SK-N-SH (cell line): ENCODE measurements at regions not wholly inside any gene's neighbourhood (a gene's known extent, or its start where the extent isn't known, plus 50 kb on each side); places are given as distances from the start of the nearest gene placed in this dataset.

Source experiments
- CTCF ChIA-PET: fragments of 300-600, 350-600 bp; formaldehyde crosslinking; extraction: SDS; loops from one replicate; lab custom pipeline; 2021; lab: Yijun Ruan, JAX
- POLR2A ChIA-PET: fragments of 350-600 bp; sonication (Branson Sonifier 250); formaldehyde crosslinking; extraction: SDS; loops from one replicate; lab custom pipeline; 2020; ENCODE audit warnings: antibody characterized with exemption, inconsistent platforms; lab: Yijun Ruan, JAX
- DNase-seq: peaks from one replicate; pipeline ENCODE4 v3.0.0; 2012
- H2AFZ ChIP-seq: fragments of 200-600 bp; sonication (generic); 2 replicates; pipeline ENCODE4 v1.8.1; 2016; ENCODE audit warnings: antibody characterized with exemption, mild to moderate bottlenecking, low read depth
- H3F3A ChIP-seq: fragments of 200-600 bp; sonication (generic); replicated peaks from 2 replicates; pipeline ENCODE3; 2016; ENCODE audit warnings: antibody characterized with exemption, mild to moderate bottlenecking; ENCODE audit not compliant: insufficient read depth
- H3K27ac ChIP-seq, 2 experiments: fragments of 200-500 bp in 1 of 2; fragments of 200-600 bp in 1 of 2; sonication (Bioruptor generic) in 1 of 2; sonication (generic), shearing (Covaris generic) in 1 of 2; 2 replicates each; pipeline versions ENCODE4 v1.5.1 to v1.6.1; 2014 to 2016; ENCODE audit warnings: low read depth in 2 of 2, inconsistent platforms in 1 of 2, low read length in 1 of 2, mild to moderate bottlenecking in 1 of 2, mixed read lengths in 1 of 2
- H3K27me3 ChIP-seq: fragments of 200-600 bp; sonication (generic), shearing (Covaris generic); 2 replicates; pipeline ENCODE4 v1.6.1; 2016; ENCODE audit warnings: mixed run types; ENCODE audit not compliant: insufficient read depth
- H3K36me3 ChIP-seq, 2 experiments: fragments of 200-500 bp in 1 of 2; fragments of 200-600 bp in 1 of 2; sonication (Bioruptor generic) in 1 of 2; sonication (generic) in 1 of 2; replicated peaks in 1 of 2; 2 replicates each; pipeline versions ENCODE3 to v1.5.1; 2014 to 2016; ENCODE audit warnings: low read length in 1 of 2, mild to moderate bottlenecking in 1 of 2; ENCODE audit not compliant: insufficient read depth in 2 of 2, control insufficient read depth in 1 of 2
- H3K4me1 ChIP-seq, 2 experiments: fragments of 200-500 bp in 1 of 2; fragments of 200-600 bp in 1 of 2; sonication (Bioruptor generic) in 1 of 2; sonication (generic), shearing (Covaris generic) in 1 of 2; 2 replicates each; pipeline versions ENCODE4 v1.5.1 to v1.6.1; 2014 to 2016; ENCODE audit warnings: low read depth in 1 of 2, low read length in 1 of 2, mixed run types in 1 of 2; ENCODE audit not compliant: insufficient read depth in 2 of 2, control insufficient read depth in 1 of 2
- H3K4me2 ChIP-seq: fragments of 200-600 bp; sonication (generic), shearing (Covaris generic); 2 replicates; pipeline ENCODE4 v1.6.1; 2017; ENCODE audit warnings: mixed run types
- H3K4me3 ChIP-seq, 2 experiments: fragments of 200-500 bp in 1 of 2; fragments of 200-600 bp in 1 of 2; sonication (Bioruptor generic) in 1 of 2; sonication (generic), shearing (Covaris generic) in 1 of 2; 2 replicates each; pipeline versions ENCODE4 v1.5.1 to v1.8.1; 2014 to 2016; ENCODE audit warnings: low read depth in 2 of 2, inconsistent platforms in 1 of 2, low read length in 1 of 2, mild to moderate bottlenecking in 1 of 2, mixed read lengths in 1 of 2, moderate library complexity in 1 of 2
- H3K79me2 ChIP-seq: fragments of 200-600 bp; sonication (generic); 2 replicates; pipeline ENCODE4 v1.8.1; 2017; ENCODE audit warnings: mild to moderate bottlenecking; ENCODE audit not compliant: insufficient read depth
- H3K9ac ChIP-seq: fragments of 200-600 bp; sonication (generic); 2 replicates; pipeline ENCODE4 v1.6.1; 2017; ENCODE audit warnings: mixed run types
- H3K9me2 ChIP-seq: fragments of 200-600 bp; sonication (generic); 2 replicates; pipeline ENCODE4 v1.6.1; 2017; ENCODE audit warnings: mixed run types
- H3K9me3 ChIP-seq: fragments of 200-600 bp; sonication (generic); 2 replicates; pipeline ENCODE4 v1.6.1; 2017; ENCODE audit warnings: mixed run types, mild to moderate bottlenecking, moderate library complexity
- H4K20me1 ChIP-seq: fragments of 200-600 bp; sonication (generic); 2 replicates; pipeline ENCODE4 v1.6.1; 2017; ENCODE audit warnings: mild to moderate bottlenecking, mixed run types; ENCODE audit not compliant: insufficient read depth
- EZH2phosphoT487 ChIP-seq: fragments of 200-600 bp; sonication (generic); IDR thresholded peaks from 2 replicates; pipeline ENCODE4 v1.6.1; 2017; ENCODE audit warnings: low read depth, mixed run types, mild to moderate bottlenecking, antibody characterized with exemption, moderate library complexity, borderline replicate concordance
- GABPA ChIP-seq: IDR thresholded peaks from 2 replicates; pipeline ENCODE4 v1.4.0; 2012; ENCODE audit warnings: low read depth, mild to moderate bottlenecking
- JUND ChIP-seq: IDR thresholded peaks from 2 replicates; pipeline ENCODE4 v1.4.0; 2012
- MEF2A ChIP-seq: IDR thresholded peaks from 2 replicates; pipeline ENCODE4 v1.4.0; 2012; ENCODE audit warnings: low read depth, borderline replicate concordance
- MXI1 ChIP-seq: IDR thresholded peaks from 2 replicates; pipeline ENCODE4 v1.6.1; 2012; ENCODE audit warnings: mild to moderate bottlenecking, low read depth, low read length, improper control_type of control experiment
- NFIC ChIP-seq: IDR thresholded peaks from 2 replicates; pipeline ENCODE4 v1.4.0; 2012; ENCODE audit warnings: borderline replicate concordance
- POLR2AphosphoS5 ChIP-seq: IDR thresholded peaks from 2 replicates; pipeline ENCODE4 v1.6.1; 2012; ENCODE audit warnings: low read depth, low read length
- RCOR1 ChIP-seq: fragments of 150-350 bp; IDR thresholded peaks from 2 replicates; pipeline ENCODE4 v1.6.1; 2017; ENCODE audit warnings: antibody characterized with exemption, low read length
- RFX5 ChIP-seq: IDR thresholded peaks from 2 replicates; pipeline ENCODE4 v1.6.1; 2012; ENCODE audit warnings: mild to moderate bottlenecking, improper control_type of control experiment, low read length
- SMC3 ChIP-seq: IDR thresholded peaks from 2 replicates; pipeline ENCODE4 v1.6.1; 2012; ENCODE audit warnings: low read depth, low read length, improper control_type of control experiment
- TAF1 ChIP-seq: IDR thresholded peaks from 2 replicates; pipeline ENCODE4 v1.6.1; 2012; ENCODE audit warnings: low read depth, mild to moderate bottlenecking, low read length, moderate library complexity, borderline replicate concordance
- TCF12 ChIP-seq: IDR thresholded peaks from 2 replicates; pipeline ENCODE4 v1.4.0; 2012
- TEAD4 ChIP-seq: IDR thresholded peaks from 2 replicates; pipeline ENCODE4 v1.4.0; 2012; ENCODE audit warnings: mild to moderate bottlenecking, borderline replicate concordance; ENCODE audit not compliant: insufficient read depth
- YY1 ChIP-seq: IDR thresholded peaks from 2 replicates; pipeline ENCODE4 v1.4.0; 2012; ENCODE audit warnings: low read depth, mild to moderate bottlenecking
- WGBS: methylation state at CpG from one replicate; pipeline ENCODE4 v1.1.6; 2017; ENCODE audit warnings: low lambda C conversion rate; 5-methylcytosine and 5-hydroxymethylcytosine counted together
- TF ChIP-seq, protein P1 (sequence below): fragments of 150-350 bp; IDR thresholded peaks from 2 replicates; pipeline ENCODE4 v1.6.1; 2017; ENCODE audit warnings: antibody characterized with exemption, low read length, low read depth, borderline replicate concordance
- TF ChIP-seq, protein P2 (sequence below): fragments of 150-350 bp; IDR thresholded peaks from 2 replicates; pipeline ENCODE4 v1.6.1; 2016; ENCODE audit warnings: mild to moderate bottlenecking, low read depth, low read length
- TF ChIP-seq, protein P3 (sequence below): fragments of 200-600 bp; sonication (generic); IDR thresholded peaks from 2 replicates; pipeline ENCODE4 v1.6.1; 2017; ENCODE audit warnings: antibody characterized with exemption, mild to moderate bottlenecking, moderate library complexity
- TF ChIP-seq, protein P4 (sequence below): IDR thresholded peaks from 2 replicates; pipeline ENCODE4 v1.6.1; 2012; ENCODE audit warnings: mild to moderate bottlenecking, low read depth, low read length, moderate library complexity
- TF ChIP-seq, protein P5 (sequence below): IDR thresholded peaks from 2 replicates; pipeline ENCODE4 v1.4.0; 2012; ENCODE audit warnings: low read depth, borderline replicate concordance

DNA sequence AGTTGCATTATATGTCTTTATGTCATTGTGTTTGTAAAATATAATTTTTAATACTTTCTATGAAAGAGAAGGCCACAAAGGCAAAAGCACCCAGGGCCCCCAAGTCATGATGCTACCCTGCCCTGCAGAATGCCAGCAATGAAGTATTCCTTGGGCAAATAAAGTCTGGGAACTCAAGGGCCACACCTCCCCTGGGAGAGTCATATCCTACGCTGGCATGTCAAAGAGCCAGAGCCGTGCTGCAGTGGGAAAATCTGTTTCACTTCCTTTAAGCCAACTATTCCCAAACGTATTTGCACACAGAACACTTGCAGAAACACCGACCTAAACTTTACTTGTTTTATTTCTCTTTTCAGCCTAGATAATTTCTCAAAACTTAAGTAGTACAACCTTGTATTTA lies 98.4 kb upstream of the KAZN start:
- POLR2A ChIA-PET: no interaction called here
- H3K4me2 ChIP-seq: no peak overlapping the region
- no peak for DNase-seq

DNA sequence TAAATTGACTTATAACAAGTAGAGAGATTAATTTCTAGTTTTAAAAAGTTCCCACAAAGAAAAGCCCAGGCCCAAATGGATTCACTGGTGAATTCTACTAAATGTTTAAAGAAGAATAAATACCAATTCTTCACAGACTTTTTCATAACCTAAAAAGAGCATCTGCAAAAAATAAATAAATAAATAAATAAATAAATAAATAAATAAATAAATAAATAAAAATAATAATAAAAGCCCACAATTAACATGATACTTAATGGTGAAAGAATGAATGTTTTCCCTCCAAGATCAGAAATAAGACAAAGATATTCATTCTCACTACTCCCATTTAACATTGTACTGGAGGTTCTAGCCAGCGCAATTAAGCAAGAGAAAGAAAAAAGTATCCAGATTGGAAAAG lies 97.6 kb upstream of the KAZN start:
- no peaks in the 10 kb centered on the region; the same call in 1 of the 2 replicates for H3K9me3 ChIP-seq
- H3K4me1 ChIP-seq: no peaks in the 10 kb centered on the region; a peak in 1 of 4 replicates
- ChIA-PET POLR2A (no interaction called here), CTCF (no interaction called here)
- no peak for DNase-seq
- H3K4me3 ChIP-seq: no peak overlapping the region
- no peaks in the 10 kb centered on the region for H4K20me1 ChIP-seq
- no peak overlapping the region for H2AFZ ChIP-seq
- H3K79me2 ChIP-seq: no peaks in the 10 kb centered on the region
- H3K36me3 ChIP-seq: no peaks in the 10 kb centered on the region
- H3K4me2 ChIP-seq: no peak overlapping the region
- no peak overlapping the region for H3K9ac ChIP-seq
- H3K27ac ChIP-seq: no peak overlapping the region
- H3K27me3 ChIP-seq: no peaks in the 10 kb centered on the region
- no peaks in the 10 kb centered on the region for H3K9me2 ChIP-seq
- WGBS: 46% methylated on average over 1 of the region's 1 CpG
- H3F3A ChIP-seq: no peaks in the 10 kb centered on the region
- TF ChIP-seq, protein P1, sequence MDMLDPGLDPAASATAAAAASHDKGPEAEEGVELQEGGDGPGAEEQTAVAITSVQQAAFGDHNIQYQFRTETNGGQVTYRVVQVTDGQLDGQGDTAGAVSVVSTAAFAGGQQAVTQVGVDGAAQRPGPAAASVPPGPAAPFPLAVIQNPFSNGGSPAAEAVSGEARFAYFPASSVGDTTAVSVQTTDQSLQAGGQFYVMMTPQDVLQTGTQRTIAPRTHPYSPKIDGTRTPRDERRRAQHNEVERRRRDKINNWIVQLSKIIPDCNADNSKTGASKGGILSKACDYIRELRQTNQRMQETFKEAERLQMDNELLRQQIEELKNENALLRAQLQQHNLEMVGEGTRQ: no peak
- TF ChIP-seq, protein P2, sequence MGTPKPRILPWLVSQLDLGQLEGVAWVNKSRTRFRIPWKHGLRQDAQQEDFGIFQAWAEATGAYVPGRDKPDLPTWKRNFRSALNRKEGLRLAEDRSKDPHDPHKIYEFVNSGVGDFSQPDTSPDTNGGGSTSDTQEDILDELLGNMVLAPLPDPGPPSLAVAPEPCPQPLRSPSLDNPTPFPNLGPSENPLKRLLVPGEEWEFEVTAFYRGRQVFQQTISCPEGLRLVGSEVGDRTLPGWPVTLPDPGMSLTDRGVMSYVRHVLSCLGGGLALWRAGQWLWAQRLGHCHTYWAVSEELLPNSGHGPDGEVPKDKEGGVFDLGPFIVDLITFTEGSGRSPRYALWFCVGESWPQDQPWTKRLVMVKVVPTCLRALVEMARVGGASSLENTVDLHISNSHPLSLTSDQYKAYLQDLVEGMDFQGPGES: no peak
- no peak for TF ChIP-seq EZH2phosphoT487
- TF ChIP-seq TCF12: no peak
- no peak for TF ChIP-seq MEF2A
- TF ChIP-seq GABPA: no peak
- TF ChIP-seq POLR2AphosphoS5: no peak
- no peak for TF ChIP-seq RFX5
- no peak for TF ChIP-seq TAF1
- TF ChIP-seq MXI1: no peak
- TF ChIP-seq, protein P3, sequence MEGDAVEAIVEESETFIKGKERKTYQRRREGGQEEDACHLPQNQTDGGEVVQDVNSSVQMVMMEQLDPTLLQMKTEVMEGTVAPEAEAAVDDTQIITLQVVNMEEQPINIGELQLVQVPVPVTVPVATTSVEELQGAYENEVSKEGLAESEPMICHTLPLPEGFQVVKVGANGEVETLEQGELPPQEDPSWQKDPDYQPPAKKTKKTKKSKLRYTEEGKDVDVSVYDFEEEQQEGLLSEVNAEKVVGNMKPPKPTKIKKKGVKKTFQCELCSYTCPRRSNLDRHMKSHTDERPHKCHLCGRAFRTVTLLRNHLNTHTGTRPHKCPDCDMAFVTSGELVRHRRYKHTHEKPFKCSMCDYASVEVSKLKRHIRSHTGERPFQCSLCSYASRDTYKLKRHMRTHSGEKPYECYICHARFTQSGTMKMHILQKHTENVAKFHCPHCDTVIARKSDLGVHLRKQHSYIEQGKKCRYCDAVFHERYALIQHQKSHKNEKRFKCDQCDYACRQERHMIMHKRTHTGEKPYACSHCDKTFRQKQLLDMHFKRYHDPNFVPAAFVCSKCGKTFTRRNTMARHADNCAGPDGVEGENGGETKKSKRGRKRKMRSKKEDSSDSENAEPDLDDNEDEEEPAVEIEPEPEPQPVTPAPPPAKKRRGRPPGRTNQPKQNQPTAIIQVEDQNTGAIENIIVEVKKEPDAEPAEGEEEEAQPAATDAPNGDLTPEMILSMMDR: no peak

More for the DNA sequence above, 98.4 kb upstream of the KAZN start:
- WGBS: 22% methylated on average over 4 of the region's 4 CpGs
- no peaks in the 10 kb centered on the region for H4K20me1 ChIP-seq
- no peaks in the 10 kb centered on the region for H3K36me3 ChIP-seq
- CTCF ChIA-PET: no interaction called here
- no peaks in the 10 kb centered on the region for H3K79me2 ChIP-seq
- no peak overlapping the region for H3K27ac ChIP-seq
- no peaks in the 10 kb centered on the region for H3K27me3 ChIP-seq
- no peak overlapping the region for H3K4me3 ChIP-seq
- no peak overlapping the region for H2AFZ ChIP-seq
- no peaks in the 10 kb centered on the region; the same call in 1 of the 2 replicates for H3K9me3 ChIP-seq
- H3K9me2 ChIP-seq: no peaks in the 10 kb centered on the region
- no peak overlapping the region for H3K9ac ChIP-seq
- no peaks in the 10 kb centered on the region; a peak in 1 of 4 replicates for H3K4me1 ChIP-seq
- H3F3A ChIP-seq: no peaks in the 10 kb centered on the region
- TF ChIP-seq TEAD4: no peak
- no peak for TF ChIP-seq NFIC
- TF ChIP-seq YY1: no peak
- TF ChIP-seq, protein P4, sequence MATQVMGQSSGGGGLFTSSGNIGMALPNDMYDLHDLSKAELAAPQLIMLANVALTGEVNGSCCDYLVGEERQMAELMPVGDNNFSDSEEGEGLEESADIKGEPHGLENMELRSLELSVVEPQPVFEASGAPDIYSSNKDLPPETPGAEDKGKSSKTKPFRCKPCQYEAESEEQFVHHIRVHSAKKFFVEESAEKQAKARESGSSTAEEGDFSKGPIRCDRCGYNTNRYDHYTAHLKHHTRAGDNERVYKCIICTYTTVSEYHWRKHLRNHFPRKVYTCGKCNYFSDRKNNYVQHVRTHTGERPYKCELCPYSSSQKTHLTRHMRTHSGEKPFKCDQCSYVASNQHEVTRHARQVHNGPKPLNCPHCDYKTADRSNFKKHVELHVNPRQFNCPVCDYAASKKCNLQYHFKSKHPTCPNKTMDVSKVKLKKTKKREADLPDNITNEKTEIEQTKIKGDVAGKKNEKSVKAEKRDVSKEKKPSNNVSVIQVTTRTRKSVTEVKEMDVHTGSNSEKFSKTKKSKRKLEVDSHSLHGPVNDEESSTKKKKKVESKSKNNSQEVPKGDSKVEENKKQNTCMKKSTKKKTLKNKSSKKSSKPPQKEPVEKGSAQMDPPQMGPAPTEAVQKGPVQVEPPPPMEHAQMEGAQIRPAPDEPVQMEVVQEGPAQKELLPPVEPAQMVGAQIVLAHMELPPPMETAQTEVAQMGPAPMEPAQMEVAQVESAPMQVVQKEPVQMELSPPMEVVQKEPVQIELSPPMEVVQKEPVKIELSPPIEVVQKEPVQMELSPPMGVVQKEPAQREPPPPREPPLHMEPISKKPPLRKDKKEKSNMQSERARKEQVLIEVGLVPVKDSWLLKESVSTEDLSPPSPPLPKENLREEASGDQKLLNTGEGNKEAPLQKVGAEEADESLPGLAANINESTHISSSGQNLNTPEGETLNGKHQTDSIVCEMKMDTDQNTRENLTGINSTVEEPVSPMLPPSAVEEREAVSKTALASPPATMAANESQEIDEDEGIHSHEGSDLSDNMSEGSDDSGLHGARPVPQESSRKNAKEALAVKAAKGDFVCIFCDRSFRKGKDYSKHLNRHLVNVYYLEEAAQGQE: no peak
- TF ChIP-seq, protein P5, sequence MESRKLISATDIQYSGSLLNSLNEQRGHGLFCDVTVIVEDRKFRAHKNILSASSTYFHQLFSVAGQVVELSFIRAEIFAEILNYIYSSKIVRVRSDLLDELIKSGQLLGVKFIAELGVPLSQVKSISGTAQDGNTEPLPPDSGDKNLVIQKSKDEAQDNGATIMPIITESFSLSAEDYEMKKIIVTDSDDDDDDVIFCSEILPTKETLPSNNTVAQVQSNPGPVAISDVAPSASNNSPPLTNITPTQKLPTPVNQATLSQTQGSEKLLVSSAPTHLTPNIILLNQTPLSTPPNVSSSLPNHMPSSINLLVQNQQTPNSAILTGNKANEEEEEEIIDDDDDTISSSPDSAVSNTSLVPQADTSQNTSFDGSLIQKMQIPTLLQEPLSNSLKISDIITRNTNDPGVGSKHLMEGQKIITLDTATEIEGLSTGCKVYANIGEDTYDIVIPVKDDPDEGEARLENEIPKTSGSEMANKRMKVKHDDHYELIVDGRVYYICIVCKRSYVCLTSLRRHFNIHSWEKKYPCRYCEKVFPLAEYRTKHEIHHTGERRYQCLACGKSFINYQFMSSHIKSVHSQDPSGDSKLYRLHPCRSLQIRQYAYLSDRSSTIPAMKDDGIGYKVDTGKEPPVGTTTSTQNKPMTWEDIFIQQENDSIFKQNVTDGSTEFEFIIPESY: no peak
- TF ChIP-seq JUND: no peak
- TF ChIP-seq TAF1: no peak
- no peak for TF ChIP-seq RCOR1
- TF ChIP-seq SMC3: no peak
